IMR-90 (cell line): ENCODE measurements at regions not wholly inside any gene's neighbourhood (a gene's known extent, or its start where the extent isn't known, plus 50 kb on each side); places are given as distances from the start of the nearest gene placed in this dataset.

Experiments used
- ATAC-seq: fragments of 200-7000 bp; cut with Tn5 transposase; 2 replicates; pipeline ENCODE4 v1.9.1; 2020; ENCODE audit warnings: low read depth, mild to moderate bottlenecking, moderate library complexity
- BruUV-seq: library from RNA; stranded (reverse); fragments of 400-500 nt; replicated peaks from 2 replicates; lab custom pipeline; 2021; lab: Mats Ljungman, UMichigan
- CTCF ChIA-PET: fragments of 300-600 bp; formaldehyde crosslinking; extraction: SDS; loops from one replicate; lab custom pipeline; 2021; ENCODE audit warnings: antibody characterized with exemption; lab: Yijun Ruan, JAX
- POLR2A ChIA-PET: fragments of 300-600 bp; sonication (Branson Sonifier 250); formaldehyde crosslinking; loops from one replicate; lab custom pipeline; 2022; ENCODE audit warnings: antibody characterized with exemption; ENCODE audit not compliant: unreplicated experiment; lab: Charles Lee
- DNase-seq: peaks from one replicate; pipeline ENCODE4 v3.0.0; 2013
- H2AFZ ChIP-seq: replicated peaks from 2 replicates; pipeline ENCODE3; 2013; ENCODE audit warnings: low read length, mild to moderate bottlenecking; ENCODE audit not compliant: poor library complexity
- H2AK5ac ChIP-seq: 2 replicates; pipeline ENCODE4 v1.6.1; 2013; ENCODE audit warnings: low read depth, low read length, inconsistent platforms
- H2AK9ac ChIP-seq: replicated peaks from 2 replicates; pipeline ENCODE3; 2013; ENCODE audit warnings: mild to moderate bottlenecking, low read depth, low read length, moderate library complexity; ENCODE audit not compliant: poor library complexity
- H2BK120ac ChIP-seq: 2 replicates; pipeline ENCODE4 v1.6.1; 2013; ENCODE audit warnings: low read depth, low read length, inconsistent platforms
- H2BK15ac ChIP-seq: 3 replicates; pipeline ENCODE4 v1.6.1; 2013; ENCODE audit warnings: low read depth, low read length, inconsistent platforms
- H2BK20ac ChIP-seq: 2 replicates; pipeline ENCODE4 v1.6.1; 2013; ENCODE audit warnings: low read depth, mild to moderate bottlenecking, inconsistent platforms, low read length, moderate library complexity
- H2BK5ac ChIP-seq: 2 replicates; pipeline ENCODE4 v1.6.1; 2013; ENCODE audit warnings: mild to moderate bottlenecking, low read depth, low read length, inconsistent platforms; ENCODE audit not compliant: poor library complexity, severe bottlenecking
- H3K14ac ChIP-seq: replicated peaks from 2 replicates; pipeline ENCODE4 v1.6.1; 2013; ENCODE audit warnings: low read depth, low read length, inconsistent platforms
- H3K18ac ChIP-seq: 2 replicates; pipeline ENCODE4 v1.6.1; 2013; ENCODE audit warnings: low read depth, low read length, control low read depth
- H3K23ac ChIP-seq: 2 replicates; pipeline ENCODE4 v1.6.1; 2013; ENCODE audit warnings: low read depth, low read length, inconsistent platforms
- H3K27ac ChIP-seq: 2 replicates; pipeline ENCODE4 v1.5.1; 2013; ENCODE audit warnings: mild to moderate bottlenecking, control low read depth, low read length; ENCODE audit not compliant: insufficient read depth
- H3K27me3 ChIP-seq: 2 replicates; pipeline ENCODE4 v1.6.1; 2013; ENCODE audit warnings: low read length; ENCODE audit not compliant: control insufficient read depth, insufficient read depth
- H3K36me3 ChIP-seq: 2 replicates; pipeline ENCODE4 v1.6.1; 2013; ENCODE audit warnings: low read length, mixed read lengths; ENCODE audit not compliant: control insufficient read depth, insufficient read depth
- H3K4ac ChIP-seq: 2 replicates; pipeline ENCODE4 v1.6.1; 2013; ENCODE audit warnings: low read depth, low read length, inconsistent platforms
- H3K4me1 ChIP-seq: 2 replicates; pipeline ENCODE4 v1.6.1; 2013; ENCODE audit warnings: low read length, mixed read lengths; ENCODE audit not compliant: control insufficient read depth, insufficient read depth
- H3K4me2 ChIP-seq: 2 replicates; pipeline ENCODE4 v1.6.1; 2013; ENCODE audit warnings: low read depth, mild to moderate bottlenecking, control low read depth, low read length, moderate library complexity
- H3K4me3 ChIP-seq: 2 replicates; pipeline ENCODE4 v1.5.1; 2013; ENCODE audit warnings: low read depth, mild to moderate bottlenecking, control low read depth, low read length, moderate library complexity; ENCODE audit not compliant: insufficient read depth
- H3K56ac ChIP-seq: 2 replicates; pipeline ENCODE4 v1.6.1; 2013; ENCODE audit warnings: low read length, inconsistent platforms; ENCODE audit not compliant: insufficient read depth; ENCODE audit errors: extremely low read depth
- H3K79me1 ChIP-seq, 2 experiments: 2 replicates each; pipeline ENCODE4 v1.6.1; 2013; ENCODE audit warnings: low read length in 2 of 2, inconsistent platforms in 1 of 2, low read depth in 1 of 2
- H3K9ac ChIP-seq: 2 replicates; pipeline ENCODE4 v1.6.1; 2013; ENCODE audit warnings: low read depth, low read length, control low read depth
- H3K9me1 ChIP-seq: 2 replicates; pipeline ENCODE4 v1.6.1; 2013; ENCODE audit warnings: low read length, inconsistent platforms; ENCODE audit not compliant: insufficient read depth
- H3K9me3 ChIP-seq: 2 replicates; pipeline ENCODE4 v1.6.1; 2013; ENCODE audit warnings: low read length; ENCODE audit not compliant: control insufficient read depth, insufficient read depth
- H4K20me1 ChIP-seq: 2 replicates; pipeline ENCODE4 v1.6.1; 2013; ENCODE audit warnings: low read length, inconsistent platforms; ENCODE audit not compliant: insufficient read depth
- H4K5ac ChIP-seq: 2 replicates; pipeline ENCODE4 v1.6.1; 2013; ENCODE audit warnings: mild to moderate bottlenecking, low read depth, low read length, control low read depth
- H4K8ac ChIP-seq, 2 experiments: 2 replicates each; pipeline ENCODE4 v1.6.1; 2013; ENCODE audit warnings: low read depth in 2 of 2, low read length in 2 of 2, control low read depth in 1 of 2, inconsistent platforms in 1 of 2
- H4K91ac ChIP-seq: 2 replicates; pipeline ENCODE4 v1.6.1; 2013; ENCODE audit warnings: low read depth, low read length, inconsistent platforms; ENCODE audit not compliant: insufficient read depth
- NFE2L2 ChIP-seq: fragments of 150-350 bp; IDR thresholded peaks from 2 replicates; pipeline ENCODE4 v1.6.1; 2016; ENCODE audit warnings: low read depth, mild to moderate bottlenecking, low read length
- RFX5 ChIP-seq: IDR thresholded peaks from 2 replicates; pipeline ENCODE4 v1.8.0; 2012; ENCODE audit warnings: low read depth, mild to moderate bottlenecking, low read length, moderate library complexity
- WGBS, 2 experiments: methylation state at CpG; one replicate each; pipeline versions ENCODE4 v1.1.5 to v1.1.7; 2013; ENCODE audit warnings: missing lambda C conversion rate in 2 of 2; ENCODE audit not compliant: insufficient read length in 1 of 2; ENCODE audit errors: extremely low coverage in 2 of 2; 5-methylcytosine and 5-hydroxymethylcytosine counted together
- dilution Hi-C: fragments of 300-500 bp; cut with HindIII; formaldehyde crosslinking; loops from one replicate; pipeline ENCODE4 v1.14.3; 2018; ENCODE audit warnings: low sequenced_read_pairs; ENCODE audit not compliant: unreplicated experiment
- in situ Hi-C: fragments of 300-500 bp; cut with MboI; formaldehyde crosslinking; loops from 3 replicates; pipeline ENCODE4 v1.14.3; 2019; ENCODE audit warnings: low sequenced_read_pairs, inconsistent platforms, mixed read lengths
- intact Hi-C: fragments of 100-400 bp; cut with micrococcal nuclease; formaldehyde crosslinking; loops from 2 replicates; pipeline ENCODE4 v1.10.0; 2022
- TF ChIP-seq, protein P1 (sequence below): fragments of 150-350 bp; IDR thresholded peaks from 2 replicates; pipeline ENCODE4 v1.6.1; 2016; ENCODE audit warnings: low read depth, mild to moderate bottlenecking, low read length, moderate library complexity, borderline replicate concordance

DNA sequence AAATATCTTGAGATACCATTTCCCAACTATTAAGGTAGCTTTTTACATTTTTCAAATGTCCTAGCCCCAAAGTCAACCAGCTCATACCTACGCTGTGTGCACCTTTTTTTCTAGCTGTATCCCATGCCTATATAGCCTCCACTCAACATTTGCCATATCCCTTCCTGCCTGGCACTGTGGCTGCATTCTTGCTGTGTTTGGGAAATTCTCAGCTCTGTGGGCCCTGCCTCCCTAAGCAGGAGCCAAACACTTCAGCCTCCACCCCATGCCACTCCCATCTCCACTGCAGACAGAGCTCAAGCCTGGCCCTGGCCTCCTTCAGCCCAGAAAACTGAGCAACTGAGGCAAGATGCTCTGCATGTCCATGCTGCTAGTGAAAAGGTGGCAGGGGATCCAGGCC lies 141.3 kb downstream of the RAB11FIP2 start:
- H2AFZ ChIP-seq = no peak overlapping the region
- no peak overlapping the region for H3K27ac ChIP-seq
- H3K18ac ChIP-seq = no peak overlapping the region
- no peak overlapping the region for H3K56ac ChIP-seq
- no peak overlapping the region for H4K8ac ChIP-seq
- H3K14ac ChIP-seq = no peak overlapping the region
- intact Hi-C loops (no loop called here), dilution Hi-C loops (no loop called here), in situ Hi-C loops (no loop called here)
- H3K23ac ChIP-seq = no peak overlapping the region
- H4K20me1 ChIP-seq = no peaks in the 10 kb centered on the region
- ChIA-PET CTCF (no interaction called here), POLR2A (no interaction called here)
- no TSS peak for BruUV-seq
- H3K36me3 ChIP-seq = no peaks in the 10 kb centered on the region
- no peaks in the 10 kb centered on the region for H3K9me1 ChIP-seq
- H2BK20ac ChIP-seq = no peak overlapping the region
- H3K79me1 ChIP-seq = no peaks in the 10 kb centered on the region
- H2BK5ac ChIP-seq = no peak overlapping the region
- no peak overlapping the region for H4K91ac ChIP-seq
- H3K9me3 ChIP-seq = peaks cover 4% of the 10 kb centered on the region; the same call in 1 of the 2 replicates
- no peak overlapping the region for H2AK9ac ChIP-seq
- H3K4me2 ChIP-seq = no peak overlapping the region
- DNase-seq = no peak
- H3K4me3 ChIP-seq = no peak overlapping the region
- no peak overlapping the region for H2BK15ac ChIP-seq
- no peak overlapping the region for H2BK120ac ChIP-seq
- H3K9ac ChIP-seq = no peak overlapping the region
- no peaks in the 10 kb centered on the region for H3K27me3 ChIP-seq
- TF ChIP-seq NFE2L2 (no peak), RFX5 (no peak)
- TF ChIP-seq, protein P1, sequence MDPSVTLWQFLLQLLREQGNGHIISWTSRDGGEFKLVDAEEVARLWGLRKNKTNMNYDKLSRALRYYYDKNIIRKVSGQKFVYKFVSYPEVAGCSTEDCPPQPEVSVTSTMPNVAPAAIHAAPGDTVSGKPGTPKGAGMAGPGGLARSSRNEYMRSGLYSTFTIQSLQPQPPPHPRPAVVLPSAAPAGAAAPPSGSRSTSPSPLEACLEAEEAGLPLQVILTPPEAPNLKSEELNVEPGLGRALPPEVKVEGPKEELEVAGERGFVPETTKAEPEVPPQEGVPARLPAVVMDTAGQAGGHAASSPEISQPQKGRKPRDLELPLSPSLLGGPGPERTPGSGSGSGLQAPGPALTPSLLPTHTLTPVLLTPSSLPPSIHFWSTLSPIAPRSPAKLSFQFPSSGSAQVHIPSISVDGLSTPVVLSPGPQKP = no peak
- ATAC-seq = no peak
- H2AK5ac ChIP-seq = no peak overlapping the region
- no peak overlapping the region for H4K5ac ChIP-seq
- WGBS, 2 experiments = no CpG with 5 or more reads among the region's 1 CpG
- H3K4me1 ChIP-seq = no peaks in the 10 kb centered on the region
- H3K4ac ChIP-seq = no peak overlapping the region
